ENCODE measurements at regions not wholly inside any gene's neighbourhood (a gene's known extent, or its start where the extent isn't known, plus 50 kb on each side); places are given as distances from the start of the nearest gene placed in this dataset.
"Not testable (repeated sequence)": the region's sequence is repeated elsewhere in the genome, so short reads cannot be mapped to it uniquely, and the experiment has no call there.

- ATAC-seq: no peak
- no peak for DNase-seq (ENCODE audit: low spot score)
Observed at GRCh38 chr5:157965040-157965678, 106.2 kb upstream of the CLINT1 start.

- ATAC-seq (no peak), DNase-seq (ENCODE audit: low spot score) (no peak)
Observed at GRCh38 chr5:157963761-157964160, 104.8 kb upstream of the CLINT1 start.

GRCh38 chr5:157963244-157963643 lies 104.3 kb upstream of the CLINT1 start:
- ATAC-seq (no peak), DNase-seq (ENCODE audit: low spot score) (no peak)

DNA sequence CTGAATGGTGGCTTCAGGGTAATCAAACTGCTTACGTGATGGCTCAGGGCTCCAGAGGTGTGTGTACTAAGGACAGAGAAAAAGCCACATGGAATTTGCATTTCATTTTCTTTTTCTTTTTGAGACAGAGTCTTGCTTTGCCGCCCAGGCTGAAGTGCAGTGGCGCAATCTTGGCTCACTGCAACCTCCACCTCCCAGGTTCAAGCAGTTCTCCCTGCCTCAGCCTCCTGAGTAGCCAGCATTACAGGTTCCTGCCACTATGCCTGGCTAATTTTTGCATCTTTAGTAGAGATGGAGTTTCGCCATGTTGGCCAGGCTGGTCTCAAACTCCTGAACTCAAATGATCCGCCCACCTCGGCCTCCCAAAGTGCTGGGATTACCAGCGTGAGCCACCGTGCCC lies 103.7 kb upstream of the CLINT1 start:
- ATAC-seq; DNase-seq (ENCODE audit: low spot score): not testable (repeated sequence)

GRCh38 chr5:157961896-157962590 lies 103.1 kb upstream of the CLINT1 start:
- ATAC-seq (no peak), DNase-seq (ENCODE audit: low spot score) (no peak)

- no peak for DNase-seq (ENCODE audit: low spot score)
Observed at GRCh38 chr5:157961176-157961575, 102.2 kb upstream of the CLINT1 start.

GRCh38 chr5:157959370-157959769 lies 100.4 kb upstream of the CLINT1 start:
- ATAC-seq: no peak

More at GRCh38 chr5:157961176-157961575, 102.2 kb upstream of the CLINT1 start:
- no peak for ATAC-seq

GRCh38 chr5:157956271-157956885 lies 97.4 kb upstream of the CLINT1 start:
- no peak for ATAC-seq

More at GRCh38 chr5:157959370-157959769, 100.4 kb upstream of the CLINT1 start:
- no peak for DNase-seq (ENCODE audit: low spot score)

GRCh38 chr5:157955541-157956172 lies 96.7 kb upstream of the CLINT1 start:
- ATAC-seq (no peak), DNase-seq (ENCODE audit: low spot score) (no peak)

More at GRCh38 chr5:157956271-157956885, 97.4 kb upstream of the CLINT1 start:
- DNase-seq (ENCODE audit: low spot score): no peak

DNA sequence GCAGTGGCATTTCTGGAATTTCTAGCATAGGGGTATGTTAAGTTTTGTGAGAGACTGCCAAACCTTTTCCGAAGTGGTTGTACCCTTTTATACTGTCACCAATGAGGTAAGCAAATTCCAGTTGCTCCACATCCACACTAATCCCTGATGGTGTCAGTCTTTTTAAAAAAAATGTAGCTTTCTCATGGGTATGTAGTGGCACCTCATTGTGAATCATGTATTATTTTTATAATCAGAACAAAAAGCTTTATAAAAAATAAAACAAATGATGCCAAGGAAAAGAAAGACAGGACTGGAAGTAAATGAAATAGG lies 93.4 kb upstream of the CLINT1 start:
- no peak for ATAC-seq

GRCh38 chr5:157951673-157952373 lies 92.9 kb upstream of the CLINT1 start:
- no peak for DNase-seq (ENCODE audit: low spot score)
- no peak for ATAC-seq

More for the DNA sequence above, 93.4 kb upstream of the CLINT1 start:
- no peak for DNase-seq (ENCODE audit: low spot score)

DNA sequence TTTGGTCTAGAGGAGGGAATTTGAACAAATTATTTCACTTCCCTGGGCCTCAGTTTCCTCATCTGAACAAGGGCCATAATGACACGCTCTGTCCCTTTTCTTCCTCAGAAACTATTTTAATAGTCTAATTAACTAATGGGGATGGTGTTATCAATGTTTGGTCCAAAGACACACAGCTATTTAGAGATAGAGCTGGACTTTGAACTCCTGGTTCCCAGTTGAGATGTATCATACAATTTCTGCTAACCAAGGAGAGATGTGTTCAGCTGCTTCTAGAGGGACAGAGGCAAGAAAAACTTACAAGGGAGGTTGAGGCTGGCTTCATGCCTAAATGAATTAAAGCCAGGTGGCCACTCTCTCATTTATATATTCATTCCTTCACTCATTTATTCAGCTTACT lies 90.6 kb upstream of the CLINT1 start:
- DNase-seq (ENCODE audit: low spot score) (no peak), ATAC-seq (no peak)

GRCh38 chr5:157948738-157949410 lies 89.9 kb upstream of the CLINT1 start:
- DNase-seq (ENCODE audit: low spot score) (peak; percentile 88), ATAC-seq (peak; percentile 100)

GRCh38 chr5:157947156-157947555 lies 88.2 kb upstream of the CLINT1 start:
- ATAC-seq: no peak
- DNase-seq (ENCODE audit: low spot score): no peak

DNA sequence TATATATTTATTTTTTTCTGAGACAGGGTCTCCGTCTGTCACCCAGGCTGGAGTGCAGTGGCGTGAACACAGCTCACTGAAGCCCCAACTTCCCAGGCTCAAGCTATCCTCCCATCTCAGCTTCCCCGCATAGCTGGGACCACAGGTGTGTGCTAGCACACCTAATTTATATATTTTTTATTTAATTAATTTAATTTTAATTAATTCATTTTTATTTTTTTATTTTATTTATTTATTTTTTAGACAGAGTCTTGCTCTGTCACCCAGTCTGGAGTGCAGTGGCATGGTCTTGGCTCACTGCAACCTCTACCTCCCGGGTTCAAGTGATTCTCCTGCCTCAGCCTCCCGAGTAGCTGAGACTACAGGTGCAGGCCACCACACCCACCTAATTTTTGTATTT lies 86.9 kb upstream of the CLINT1 start:
- not testable (repeated sequence) for ATAC-seq; DNase-seq (ENCODE audit: low spot score)

- ATAC-seq (no peak), DNase-seq (ENCODE audit: low spot score) (no peak)
Observed at GRCh38 chr5:157944938-157945337, 86.0 kb upstream of the CLINT1 start.

DNA sequence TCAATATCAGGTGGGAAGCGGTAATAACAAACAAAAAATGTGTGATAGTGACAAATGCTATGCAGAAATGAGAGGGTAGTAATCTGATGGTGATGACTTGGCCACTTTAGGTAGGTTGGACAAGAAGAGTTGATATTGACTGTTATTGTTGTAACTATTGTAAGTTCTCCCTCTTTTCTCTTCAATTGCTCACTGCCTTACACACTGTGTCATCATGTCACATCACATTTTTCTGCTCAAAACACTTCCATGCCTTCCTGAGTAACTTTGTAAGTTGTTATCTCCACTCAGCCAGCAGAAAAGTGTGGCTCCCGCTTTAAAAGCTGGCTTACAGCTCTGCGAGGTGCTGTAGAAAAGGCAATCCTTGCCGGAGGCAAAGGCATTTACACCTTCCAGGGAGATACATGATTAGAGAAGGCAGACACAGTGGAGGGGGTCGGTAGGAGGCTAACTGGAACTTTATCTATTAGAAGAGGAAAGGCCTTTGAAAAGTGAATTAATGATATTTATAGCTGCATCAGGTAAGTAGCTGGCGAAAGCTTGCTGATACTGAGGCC lies 85.2 kb upstream of the CLINT1 start:
- ATAC-seq (no peak), DNase-seq (ENCODE audit: low spot score) (no peak)

DNA sequence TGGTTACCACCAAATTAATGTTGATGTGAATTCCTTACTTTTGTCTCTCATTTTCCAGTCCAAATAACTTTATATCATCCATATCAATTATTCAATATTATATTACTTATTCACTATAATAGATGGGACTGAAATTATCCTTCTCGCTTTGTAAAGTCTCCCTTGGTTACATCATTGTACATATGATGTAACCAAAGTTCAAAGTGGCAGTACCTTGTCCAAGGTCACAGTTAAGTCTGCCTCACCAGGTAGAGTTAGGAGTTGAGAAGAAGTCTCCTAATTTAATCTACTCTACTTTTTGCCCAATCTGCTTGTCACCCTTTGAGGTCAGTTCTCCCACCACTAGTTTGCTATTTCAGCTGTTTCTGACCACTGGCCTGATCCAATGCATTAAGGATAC lies 83.7 kb upstream of the CLINT1 start:
- ATAC-seq: peak; percentile 66

GRCh38 chr5:157941616-157942015 lies 82.7 kb upstream of the CLINT1 start:
- DNase-seq (ENCODE audit: low spot score) (no peak), ATAC-seq (no peak)

More for the DNA sequence above, 83.7 kb upstream of the CLINT1 start:
- DNase-seq (ENCODE audit: low spot score): no peak

GRCh38 chr5:157938101-157938500 lies 79.2 kb upstream of the CLINT1 start:
- not testable (repeated sequence) for DNase-seq (ENCODE audit: low spot score); ATAC-seq

Data from left lobe of liver (tissue), 2 donors.